PC-3 (cell line): ENCODE measurements at regions not wholly inside any gene's neighbourhood (a gene's known extent, or its start where the extent isn't known, plus 50 kb on each side); places are given as distances from the start of the nearest gene placed in this dataset.

ENCODE experiments used
- ATAC-seq: fragments of 200-7000 bp; cut with Tn5 transposase; 2 replicates; pipeline ENCODE4 v1.9.1; 2020; ENCODE audit warnings: mild to moderate bottlenecking, moderate library complexity
- BruUV-seq: library from RNA; stranded (reverse); fragments of 400-500 nt; replicated peaks from 2 replicates; lab custom pipeline; 2021; lab: Mats Ljungman, UMichigan
- CTCF ChIA-PET: fragments of 300-600 bp; sonication (Branson Sonifier 250); formaldehyde crosslinking; loops from one replicate; lab custom pipeline; 2022; ENCODE audit warnings: antibody characterized with exemption; lab: Charles Lee
- POLR2A ChIA-PET: fragments of 300-600 bp; sonication (Branson Sonifier 250); formaldehyde crosslinking; loops from one replicate; lab custom pipeline; 2022; ENCODE audit warnings: antibody characterized with exemption; ENCODE audit not compliant: unreplicated experiment; lab: Charles Lee
- DNase-seq: peaks from one replicate; pipeline ENCODE4 v3.0.0-alpha.2; 2015
- H2AFZ ChIP-seq: fragments of 300-600 bp; sonication (generic); 2 replicates; pipeline ENCODE4 v1.6.0; 2016; ENCODE audit warnings: antibody characterized with exemption, low read length
- H3F3A ChIP-seq: fragments of 300-600 bp; sonication (generic); one replicate; pipeline ENCODE4 v1.6.0; 2017; ENCODE audit warnings: antibody characterized with exemption, low read length, control low read depth, mild to moderate bottlenecking; ENCODE audit not compliant: unreplicated experiment
- H3K27ac ChIP-seq: fragments of 300-600 bp; sonication (generic); 2 replicates; pipeline ENCODE4 v1.5.1; 2016; ENCODE audit warnings: mild to moderate bottlenecking, low read length
- H3K27me3 ChIP-seq: fragments of 300-600 bp; sonication (generic); 2 replicates; pipeline ENCODE4 v1.6.1; 2016; ENCODE audit warnings: low read length, mixed read lengths
- H3K36me3 ChIP-seq: fragments of 300-600 bp; sonication (generic); 2 replicates; pipeline ENCODE4 v1.6.1; 2016; ENCODE audit warnings: low read depth, mixed run types, low read length, mixed read lengths
- H3K4me1 ChIP-seq: fragments of 300-600 bp; sonication (generic); 2 replicates; pipeline ENCODE4 v1.5.1; 2016; ENCODE audit warnings: low read length; ENCODE audit not compliant: insufficient read depth
- H3K4me2 ChIP-seq: fragments of 300-600 bp; sonication (generic); 2 replicates; pipeline ENCODE4 v1.6.0; 2016; ENCODE audit warnings: low read length
- H3K4me3 ChIP-seq: fragments of 300-600 bp; sonication (generic); 2 replicates; pipeline ENCODE4 v1.5.1; 2016; ENCODE audit warnings: mild to moderate bottlenecking, low read length, mixed read lengths
- H3K79me2 ChIP-seq: fragments of 300-600 bp; sonication (generic); 2 replicates; pipeline ENCODE4 v1.6.1; 2017; ENCODE audit warnings: low read length, mixed read lengths
- H3K9ac ChIP-seq: fragments of 300-600 bp; sonication (generic); 2 replicates; pipeline ENCODE4 v1.6.0; 2016; ENCODE audit warnings: mild to moderate bottlenecking, low read length
- H3K9me2 ChIP-seq: fragments of 300-600 bp; sonication (generic); replicated peaks from 2 replicates; pipeline ENCODE4 v1.6.1; 2016; ENCODE audit warnings: mixed run types, low read length, mixed read lengths
- H3K9me3 ChIP-seq: fragments of 300-600 bp; sonication (generic); 2 replicates; pipeline ENCODE4 v1.6.1; 2016; ENCODE audit warnings: low read length, mixed read lengths
- H4K20me1 ChIP-seq: fragments of 300-600 bp; sonication (generic); 2 replicates; pipeline ENCODE4 v1.6.1; 2016; ENCODE audit warnings: low read length, mixed read lengths
- CTCF ChIP-seq: fragments of 300-600 bp; sonication (generic); conservative IDR thresholded peaks from 2 replicates; pipeline ENCODE4 v1.5.1; 2017; ENCODE audit warnings: antibody characterized with exemption, low read depth, mild to moderate bottlenecking, low read length
- EZH2 ChIP-seq: fragments of 300-600 bp; sonication (generic); IDR thresholded peaks from one replicate; pipeline ENCODE4 v1.6.1; 2017; ENCODE audit warnings: antibody characterized with exemption, mild to moderate bottlenecking, low read length; ENCODE audit not compliant: unreplicated experiment
- EZH2phosphoT487 ChIP-seq: fragments of 300-600 bp; sonication (generic); IDR thresholded peaks from 2 replicates; pipeline ENCODE4 v1.6.1; 2018; ENCODE audit warnings: mild to moderate bottlenecking, antibody characterized with exemption, low read length, borderline replicate concordance
- intact Hi-C: fragments of 100-400 bp; cut with micrococcal nuclease; formaldehyde crosslinking; loops from 2 replicates; pipeline ENCODE4 v1.9.0; 2023

DNA sequence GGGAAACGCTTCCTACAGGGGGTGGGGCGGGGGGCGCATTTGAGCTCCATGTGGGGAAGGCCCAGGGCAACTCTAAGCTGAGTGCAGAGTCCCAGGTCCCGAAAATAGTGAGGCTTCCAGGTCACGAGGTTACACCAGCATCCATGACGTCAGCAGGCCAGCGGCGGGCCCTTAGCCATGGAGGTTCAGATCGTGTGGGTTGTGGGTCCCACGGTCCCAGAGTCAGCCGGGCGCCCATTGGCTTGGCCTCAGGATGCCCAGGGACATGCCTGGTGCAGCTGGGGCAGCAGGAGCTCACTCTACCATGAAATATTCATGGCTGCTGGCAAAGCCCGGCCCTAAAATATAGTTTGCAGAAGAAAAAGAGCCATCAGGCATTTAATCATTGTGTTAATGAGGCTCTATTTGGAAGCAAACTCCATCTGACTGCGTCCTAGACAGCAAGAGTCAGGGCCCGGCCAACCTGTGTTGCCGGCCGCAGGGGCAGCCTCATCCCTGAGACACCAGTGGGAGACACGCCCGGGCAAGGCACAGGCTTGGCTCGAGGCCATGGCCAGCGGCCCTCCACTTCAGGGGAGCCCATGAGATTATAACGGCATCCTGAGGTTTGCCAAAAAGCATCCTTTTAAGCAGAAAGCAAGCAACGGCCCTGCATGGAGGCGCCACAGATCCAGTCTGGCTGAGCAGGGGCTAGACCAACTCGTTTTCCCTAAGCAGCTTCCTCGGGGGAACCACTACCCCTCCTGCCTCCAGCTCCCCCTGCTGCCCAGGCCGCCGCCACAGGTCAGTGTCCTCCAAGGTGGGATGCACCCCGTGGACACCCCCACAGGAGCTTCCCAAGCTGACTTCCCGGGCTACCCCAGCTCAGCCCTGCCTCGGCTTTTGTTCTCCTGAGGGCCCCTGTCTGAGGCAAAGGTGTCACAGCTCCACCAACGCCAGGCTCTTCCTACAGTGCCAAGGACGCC is 108.9 kb upstream of the PPP1R26 start:
- POLR2A ChIA-PET, result no interaction called here
- TF ChIP-seq EZH2phosphoT487 (no peak), CTCF (no peak), EZH2 (no peak)
- H2AFZ ChIP-seq, result no peak overlapping the region

GRCh38 chr9:135371535-135371934 is 108.0 kb upstream of the PPP1R26 start:
- no peaks in the 10 kb centered on the region for H3K9me2 ChIP-seq
- POLR2A ChIA-PET, result no interaction called here
- no peak for DNase-seq

More for the DNA sequence above, 108.9 kb upstream of the PPP1R26 start:
- CTCF ChIA-PET, result no interaction called here
- Histone ChIP-seq H3K36me3 (no peaks in the 10 kb centered on the region), H3K9me3 (no peaks in the 10 kb centered on the region), H3K4me3 (no peak overlapping the region), H3K9ac (no peak overlapping the region), H3K4me1 (no peaks in the 10 kb centered on the region), H3K9me2 (no peaks in the 10 kb centered on the region), H3K4me2 (no peak overlapping the region), H3K79me2 (no peaks in the 10 kb centered on the region), H3K27me3 (peaks cover 24% of the 10 kb centered on the region), H3K27ac (no peak overlapping the region), H4K20me1 (no peaks in the 10 kb centered on the region), H3F3A (no peaks in the 10 kb centered on the region)
- ATAC-seq (no peak), DNase-seq (no peak)
- intact Hi-C loops, result no loop called here
- no TSS peak for BruUV-seq

More at GRCh38 chr9:135371535-135371934, 108.0 kb upstream of the PPP1R26 start:
- H3K79me2 ChIP-seq, result no peaks in the 10 kb centered on the region
- H3K4me3 ChIP-seq, result no peak overlapping the region
- no peaks in the 10 kb centered on the region for H3K36me3 ChIP-seq
- H2AFZ ChIP-seq, result no peak overlapping the region
- no peaks in the 10 kb centered on the region for H4K20me1 ChIP-seq
- H3K27me3 ChIP-seq, result peaks cover 32% of the 10 kb centered on the region
- intact Hi-C loops, result no loop called here
- no peaks in the 10 kb centered on the region for H3K4me1 ChIP-seq
- ATAC-seq, result no peak
- H3K27ac ChIP-seq, result no peak overlapping the region
- H3F3A ChIP-seq, result no peaks in the 10 kb centered on the region
- CTCF ChIA-PET, result no interaction called here
- no TSS peak for BruUV-seq
- H3K9ac ChIP-seq, result no peak overlapping the region
- H3K4me2 ChIP-seq, result no peak overlapping the region
- H3K9me3 ChIP-seq, result no peaks in the 10 kb centered on the region
- TF ChIP-seq CTCF, result no peak
- no peak for TF ChIP-seq EZH2
- TF ChIP-seq EZH2phosphoT487, result no peak
